Bronchial epithelial cell (primary cell): ENCODE measurements at regions not wholly inside any gene's neighbourhood (a gene's known extent, or its start where the extent isn't known, plus 50 kb on each side); places are given as distances from the start of the nearest gene placed in this dataset.

Experiments used
- DNase-seq: peaks from one replicate; pipeline ENCODE4 v3.0.0-alpha.2; 2010; ENCODE audit warnings: low read depth
- FAIRE-seq: peaks from 2 replicates; lab custom pipeline; 2011; peaks lifted over from hg19 to GRCh38; lab: Jason Lieb, UNC
- H3K27me3 ChIP-seq: 2 replicates; pipeline ENCODE4 v1.5.1; 2011; ENCODE audit warnings: low read length; ENCODE audit not compliant: control insufficient read depth, insufficient read depth
- H3K36me3 ChIP-seq: 2 replicates; pipeline ENCODE4 v1.5.1; 2011; ENCODE audit warnings: low read length; ENCODE audit not compliant: control insufficient read depth, insufficient read depth
- H3K4me3 ChIP-seq: 2 replicates; pipeline ENCODE4 v1.5.1; 2011; ENCODE audit warnings: mild to moderate bottlenecking, low read depth, low read length, control low read depth
- CTCF ChIP-seq: IDR thresholded peaks from 2 replicates; pipeline ENCODE4 v1.5.1; 2011; ENCODE audit warnings: mild to moderate bottlenecking, moderate library complexity, low read length, control low read depth, inconsistent platforms; ENCODE audit not compliant: insufficient read depth, severe bottlenecking

DNA sequence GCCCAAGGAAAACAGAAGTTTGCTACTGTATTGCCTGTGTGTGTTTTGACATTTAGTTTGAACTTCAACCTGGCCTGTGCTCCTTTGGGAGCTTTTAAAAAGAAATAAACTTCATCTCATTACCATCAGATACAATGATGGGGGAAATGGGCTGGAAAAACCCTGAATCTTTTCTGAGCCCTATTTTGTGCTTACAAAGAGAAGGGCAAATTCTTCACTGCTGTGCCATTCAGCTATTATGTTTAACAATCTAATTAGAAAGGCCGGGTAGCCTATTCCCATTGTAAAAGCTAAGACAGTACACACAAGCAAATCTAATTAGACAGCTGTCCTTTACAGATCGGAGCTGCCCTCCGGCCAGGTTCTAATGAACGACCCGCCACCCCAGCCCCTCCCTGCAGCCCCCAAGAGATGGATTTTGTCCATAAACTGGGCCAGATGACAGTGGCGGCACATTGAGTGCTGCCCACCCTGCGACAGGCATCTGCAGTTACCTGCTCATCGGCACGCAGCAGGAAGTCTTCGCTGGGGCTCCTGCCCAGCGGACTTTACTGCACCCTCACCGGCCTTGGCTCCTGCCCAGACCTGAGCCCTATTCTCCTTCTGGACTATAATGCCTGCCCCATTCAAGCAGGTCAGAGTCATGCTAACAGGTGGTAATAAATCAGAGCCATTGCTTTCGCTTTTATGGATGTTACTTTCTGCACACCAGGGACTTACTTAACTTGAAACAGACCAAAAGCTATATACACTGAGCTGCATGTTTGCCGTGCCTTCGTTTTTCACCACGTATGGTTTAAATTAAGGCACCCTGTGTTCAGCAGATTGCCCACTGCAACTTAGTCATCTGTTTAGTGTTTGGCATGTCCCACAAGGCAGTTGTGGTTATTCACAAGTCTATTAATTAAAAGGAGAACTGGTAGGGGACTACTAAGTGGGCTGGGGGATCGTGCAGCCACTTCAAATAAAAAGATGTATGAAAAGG lies 549.6 kb downstream of the FGF9 start:
- Histone ChIP-seq H3K27me3 (no peaks in the 10 kb centered on the region), H3K36me3 (no peaks in the 10 kb centered on the region), H3K4me3 (no peak overlapping the region)
- no peak for TF ChIP-seq CTCF
- FAIRE-seq: no peak
- DNase-seq: no peak

DNA sequence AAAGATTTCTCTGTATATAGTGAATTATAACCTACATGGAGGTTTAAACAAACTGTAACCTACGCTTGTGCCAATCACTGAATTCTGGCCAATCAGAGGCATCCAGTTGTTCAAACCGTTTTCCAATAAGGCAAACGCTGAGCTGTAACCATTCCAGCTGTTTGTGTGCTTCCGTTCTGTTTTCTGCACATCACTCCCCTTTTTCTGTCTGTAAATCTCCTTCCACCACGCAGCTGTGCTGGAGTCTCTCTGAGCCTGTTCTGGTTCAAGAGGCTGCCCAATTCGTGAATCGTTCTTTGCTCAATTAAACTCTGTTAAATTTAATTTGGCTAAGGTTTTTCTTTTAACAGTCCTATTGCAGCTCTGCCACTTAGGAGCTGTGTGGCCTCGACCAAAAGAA lies 552.5 kb downstream of the FGF9 start:
- DNase-seq (no peak), FAIRE-seq (no peak)
- Histone ChIP-seq H3K36me3 (no peaks in the 10 kb centered on the region), H3K4me3 (no peak overlapping the region), H3K27me3 (no peaks in the 10 kb centered on the region)
- TF ChIP-seq CTCF: no peak

- FAIRE-seq (no peak), DNase-seq (no peak)
- Histone ChIP-seq H3K4me3 (no peak overlapping the region), H3K36me3 (no peaks in the 10 kb centered on the region), H3K27me3 (no peaks in the 10 kb centered on the region)
- TF ChIP-seq CTCF: no peak
Observed at GRCh38 chr13:22226086-22226485, 555.2 kb downstream of the FGF9 start.

DNA sequence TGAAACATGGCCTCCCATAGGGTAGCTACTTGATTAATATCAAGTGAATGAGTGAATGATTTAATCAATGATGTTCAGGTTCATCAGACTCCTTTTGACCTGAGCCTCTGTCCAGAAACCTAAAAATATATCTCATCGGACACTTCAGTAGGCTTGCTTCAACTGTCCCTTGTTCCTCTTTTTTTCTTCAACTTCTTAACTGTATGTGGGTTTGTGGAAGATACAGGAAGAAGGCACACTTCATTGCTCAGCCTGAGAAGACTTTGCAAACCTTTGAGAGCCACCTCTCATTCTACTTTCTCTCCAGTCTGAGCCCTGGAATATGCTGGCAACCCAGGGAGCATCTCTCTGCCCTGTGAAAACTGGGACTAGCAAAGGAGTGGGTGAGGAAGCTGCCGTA lies 557.0 kb downstream of the FGF9 start:
- FAIRE-seq (no peak), DNase-seq (no peak)
- TF ChIP-seq CTCF: no peak
- Histone ChIP-seq H3K4me3 (no peak overlapping the region), H3K36me3 (no peaks in the 10 kb centered on the region), H3K27me3 (no peaks in the 10 kb centered on the region)

DNA sequence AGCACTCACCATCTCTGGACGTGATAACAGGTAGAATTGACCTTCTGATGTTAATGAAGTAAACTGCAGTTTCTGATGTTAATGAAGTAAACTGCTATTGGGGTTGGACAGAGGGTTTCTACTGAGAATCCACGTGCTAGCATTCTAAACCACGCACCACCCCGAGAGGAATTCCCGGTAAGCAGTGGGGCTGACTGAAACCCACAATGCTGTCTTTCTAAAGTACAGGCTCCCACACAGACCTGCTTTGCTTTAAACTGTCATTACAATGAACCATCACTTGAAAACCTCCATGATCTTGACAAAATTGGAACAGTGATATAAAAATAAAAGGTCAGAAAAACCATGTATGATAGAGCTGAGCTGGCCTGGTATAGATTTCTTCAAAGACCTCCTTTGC lies 559.0 kb downstream of the FGF9 start:
- H3K4me3 ChIP-seq: no peak overlapping the region
- TF ChIP-seq CTCF: no peak
- DNase-seq (no peak), FAIRE-seq (no peak)
- no peaks in the 10 kb centered on the region for H3K36me3 ChIP-seq
- no peaks in the 10 kb centered on the region for H3K27me3 ChIP-seq
